Fibroblast of skin of left biceps (primary cell): ENCODE measurements at regions not wholly inside any gene's neighbourhood (a gene's known extent, or its start where the extent isn't known, plus 50 kb on each side); places are given as distances from the start of the nearest gene placed in this dataset.
"Not testable (repeated sequence)": the region's sequence is repeated elsewhere in the genome, so short reads cannot be mapped to it uniquely, and the experiment has no call there.

Source experiments
- DNase-seq, 2 experiments: peaks; one replicate each; pipeline ENCODE4 v3.0.0-alpha.2; 2013; ENCODE audit warnings: low read depth in 2 of 2

DNA sequence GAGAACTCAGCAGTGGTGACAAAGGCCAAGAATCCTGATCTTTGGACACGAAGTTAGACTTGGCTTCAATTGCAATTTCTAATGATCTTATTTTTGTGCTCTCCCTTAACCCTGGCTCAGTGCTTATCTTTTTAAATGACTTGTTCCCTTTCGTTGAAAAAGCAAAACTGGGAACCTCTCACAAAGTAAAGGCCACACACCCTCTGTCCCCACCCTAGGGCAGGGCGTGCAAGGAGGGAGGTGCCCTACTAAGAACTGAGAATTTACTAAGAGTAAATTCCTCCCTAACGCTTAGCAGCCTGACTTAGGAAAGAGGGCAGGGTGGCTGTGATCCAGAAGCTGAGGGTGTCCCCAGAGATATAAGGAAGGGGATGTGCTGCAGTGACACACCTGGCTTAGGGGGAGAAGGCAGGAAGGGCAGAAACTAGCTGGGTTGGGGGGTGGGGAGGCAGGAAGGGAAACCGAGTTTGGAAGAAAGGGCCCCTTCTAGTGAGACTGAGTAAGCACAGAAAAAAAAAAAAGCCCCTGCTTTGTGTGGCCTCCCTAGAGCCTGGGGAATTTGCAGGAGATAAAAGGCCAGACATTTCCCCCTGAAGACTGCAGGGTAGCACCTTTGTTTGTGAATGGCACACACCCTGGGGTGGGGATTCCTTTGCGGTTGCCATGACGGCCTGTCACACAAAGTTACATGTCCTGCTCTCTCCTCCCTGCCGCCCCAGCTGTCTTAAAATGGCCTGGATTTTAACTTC lies 435.1 kb downstream of the EFNB2 start:
- no peak for DNase-seq

- DNase-seq, result no peak
These were observed 435.7 kb downstream of the EFNB2 start for GRCh38 chr13:106099765-106100164.

GRCh38 chr13:106098778-106099177 lies 436.7 kb downstream of the EFNB2 start:
- no peak for DNase-seq

DNA sequence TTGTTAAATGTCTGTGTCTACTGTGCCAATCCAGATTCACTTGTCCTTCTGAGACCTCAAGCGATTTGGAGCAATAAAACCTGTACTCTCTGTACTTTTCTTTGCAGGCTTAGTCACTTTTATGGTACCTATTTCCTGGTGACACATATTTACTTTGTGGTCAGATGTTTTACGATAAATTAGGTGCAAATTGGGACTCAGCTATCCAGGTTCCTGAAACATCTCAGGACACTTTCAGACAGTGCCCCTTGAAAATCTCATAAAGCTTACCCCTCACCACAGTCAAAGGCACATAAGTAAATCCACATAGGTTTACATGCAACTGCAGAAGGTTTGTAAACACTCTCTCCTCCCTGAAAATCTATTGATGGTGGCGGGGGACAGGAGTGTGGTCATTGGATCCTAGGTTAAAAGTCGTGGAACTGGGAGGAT lies 438.8 kb downstream of the EFNB2 start:
- no peak for DNase-seq

- no peak for DNase-seq
These were observed 439.5 kb downstream of the EFNB2 start for GRCh38 chr13:106095919-106096318.

DNA sequence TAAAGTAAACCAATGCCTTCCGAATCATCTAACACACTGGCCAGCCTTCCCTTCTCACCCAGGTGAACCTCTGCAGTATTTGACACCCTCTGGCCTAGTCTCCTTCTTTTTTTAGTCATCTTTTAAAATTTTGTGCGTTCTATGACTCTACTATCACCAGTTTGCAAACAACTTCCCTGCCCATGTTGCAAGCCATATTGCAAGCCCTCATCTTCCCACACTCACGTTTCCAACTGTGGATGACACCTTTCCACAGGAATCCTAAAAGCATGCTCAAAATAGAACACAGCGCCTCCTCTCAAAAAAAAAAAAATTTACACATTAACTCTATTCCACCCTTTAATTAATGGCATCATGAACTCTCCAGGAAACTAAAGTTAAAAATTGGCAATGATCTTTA lies 440.1 kb downstream of the EFNB2 start:
- DNase-seq, result no peak

DNA sequence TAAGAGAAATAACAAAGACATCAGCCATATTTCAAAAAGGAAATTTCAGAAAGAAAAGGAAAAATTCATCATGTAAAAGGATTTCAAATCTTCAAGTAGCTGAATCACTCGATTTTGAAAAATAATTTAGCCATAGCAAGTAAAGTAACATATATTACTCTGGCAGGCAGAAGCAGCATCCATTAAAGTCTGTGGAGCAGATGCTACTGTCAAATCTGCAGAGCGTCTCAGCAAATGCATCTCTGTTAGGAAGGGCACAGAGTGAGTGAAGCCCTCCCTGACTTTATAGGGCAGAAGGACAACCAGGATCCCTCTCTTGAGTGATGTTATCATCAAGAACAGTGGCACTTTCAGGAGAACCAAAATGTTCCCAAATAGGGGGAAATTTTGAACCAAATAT lies 445.5 kb downstream of the EFNB2 start:
- no peak for DNase-seq

DNA sequence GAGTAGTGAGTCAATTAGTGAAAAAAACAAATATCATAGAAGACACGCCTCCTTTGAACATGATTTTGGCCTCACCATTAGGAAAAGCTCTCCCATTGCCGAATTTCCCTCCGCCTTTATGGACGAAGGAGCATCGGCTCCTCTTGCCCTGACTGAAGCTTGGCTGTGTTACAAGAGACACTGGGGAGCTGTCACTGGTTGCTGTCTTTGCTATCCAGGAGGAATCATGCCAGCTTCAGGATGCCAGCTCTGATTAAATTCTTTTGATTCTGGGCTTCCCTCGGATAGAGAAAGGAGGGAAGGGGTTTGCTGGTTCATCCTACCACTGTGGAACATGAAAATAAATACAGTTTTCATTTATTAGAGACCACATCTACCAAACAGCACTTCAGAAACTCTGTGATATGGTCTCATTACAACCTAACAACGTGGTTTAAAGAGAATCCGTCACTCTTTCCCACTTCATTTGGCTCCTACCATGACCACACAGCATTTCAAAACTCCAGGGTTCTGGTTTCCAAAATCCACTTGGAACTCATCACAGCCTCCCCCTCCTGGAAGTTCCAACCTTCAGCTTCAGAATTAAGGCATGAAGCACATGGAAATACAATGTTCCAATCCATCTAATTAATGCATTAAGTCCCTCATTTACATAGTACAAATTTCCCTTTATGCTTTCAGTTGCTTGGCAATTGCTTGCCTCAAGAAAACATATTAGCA lies 446.0 kb downstream of the EFNB2 start:
- DNase-seq, result no peak

DNA sequence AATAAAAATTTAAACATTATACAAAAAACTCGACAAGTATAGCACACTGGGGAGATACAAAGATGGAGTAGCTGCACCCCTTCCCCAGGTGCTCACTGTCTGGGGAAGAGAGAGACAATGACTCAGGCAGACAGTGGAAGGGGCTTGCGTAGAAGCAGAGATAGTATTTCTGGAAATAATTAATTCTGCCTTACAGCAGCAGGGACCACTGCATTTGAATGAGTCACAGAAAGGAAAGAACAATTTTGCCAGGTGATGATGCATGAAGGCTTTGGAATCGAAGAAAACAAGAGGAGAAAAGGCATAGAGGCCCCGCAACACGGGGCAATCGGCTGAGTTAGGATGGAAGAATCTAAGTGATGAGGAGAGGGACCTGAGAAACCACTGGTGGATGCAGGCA lies 447.4 kb downstream of the EFNB2 start:
- DNase-seq, result no peak

DNA sequence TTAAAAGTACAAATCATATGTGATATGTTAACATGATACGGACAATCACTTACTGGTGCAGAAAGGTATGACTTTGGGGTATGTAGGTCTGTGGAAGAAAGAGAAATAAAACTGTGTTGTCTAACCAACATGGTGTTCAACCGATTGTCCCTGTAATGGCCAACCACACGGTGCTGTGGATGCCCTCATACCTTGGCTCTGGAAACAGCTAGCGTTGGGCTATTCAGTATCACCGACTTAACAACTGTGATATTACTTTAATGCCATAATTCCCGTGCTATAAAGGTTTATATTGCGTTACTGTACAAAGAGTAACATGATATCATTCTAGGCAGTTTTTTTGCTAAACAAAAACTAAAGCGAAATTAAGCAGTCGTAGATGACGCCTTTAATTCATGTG lies 448.3 kb downstream of the EFNB2 start:
- DNase-seq, result no peak

DNA sequence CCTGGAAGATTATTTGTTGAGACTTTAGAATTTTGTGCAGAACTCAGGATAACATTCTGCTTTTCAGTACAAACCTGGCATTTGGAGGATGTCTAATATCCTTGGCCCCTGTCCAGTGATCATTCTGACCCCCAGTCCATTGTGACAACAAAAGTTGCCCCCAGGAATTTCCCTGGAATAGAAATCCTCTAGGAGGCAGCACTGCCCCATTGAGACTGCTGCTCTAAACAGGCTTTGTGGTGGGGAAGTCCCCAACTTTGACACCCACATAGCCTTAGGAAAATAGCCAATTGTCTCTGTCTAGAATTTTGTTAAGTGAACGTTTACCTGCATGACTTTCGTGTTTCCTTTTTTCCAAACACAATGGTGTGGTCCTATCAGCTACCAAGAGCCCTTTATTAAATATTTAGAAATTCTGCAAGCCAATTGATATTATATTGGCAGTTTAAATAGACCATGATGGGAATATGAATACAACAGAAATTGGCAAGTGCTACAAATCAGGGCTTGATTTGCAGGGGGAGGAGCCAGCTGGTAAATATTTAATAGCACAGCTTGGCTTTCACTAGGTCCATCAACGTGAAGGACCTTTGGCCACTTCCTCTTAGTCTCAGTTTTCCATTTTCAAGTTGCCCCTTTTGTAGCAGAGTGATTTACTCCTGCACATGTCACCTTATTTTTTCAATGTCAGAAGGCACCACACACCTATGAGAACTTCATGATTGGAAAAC lies 451.7 kb downstream of the EFNB2 start:
- DNase-seq, result no peak

GRCh38 chr13:106081221-106081620 lies 454.2 kb downstream of the EFNB2 start:
- not testable (repeated sequence) for DNase-seq

DNA sequence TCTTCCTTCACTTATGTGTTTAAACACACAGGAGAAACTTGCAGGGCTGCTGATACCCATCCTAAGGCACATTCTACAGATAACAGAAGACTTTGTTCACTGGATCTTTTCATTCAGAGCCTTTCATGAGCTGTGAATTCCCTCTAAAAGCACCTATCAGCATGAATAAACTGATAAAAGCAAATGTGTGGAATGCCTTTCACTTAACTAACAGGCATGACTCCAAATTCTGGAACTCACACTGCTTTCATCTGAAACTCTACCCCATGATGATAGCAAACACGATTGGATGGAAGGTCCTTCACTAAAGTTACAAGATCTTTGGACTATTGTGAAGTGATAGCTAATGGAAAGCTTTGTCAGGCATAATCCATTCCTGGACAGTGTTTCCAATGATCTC lies 457.3 kb downstream of the EFNB2 start:
- DNase-seq, result no peak

GRCh38 chr13:106077017-106077416 lies 458.4 kb downstream of the EFNB2 start:
- DNase-seq, result no peak

- no peak for DNase-seq
These were observed 463.4 kb downstream of the EFNB2 start for GRCh38 chr13:106072014-106072413.

GRCh38 chr13:106063591-106064313 lies 471.7 kb downstream of the EFNB2 start:
- peak; percentile 46 to 50 for DNase-seq

DNA sequence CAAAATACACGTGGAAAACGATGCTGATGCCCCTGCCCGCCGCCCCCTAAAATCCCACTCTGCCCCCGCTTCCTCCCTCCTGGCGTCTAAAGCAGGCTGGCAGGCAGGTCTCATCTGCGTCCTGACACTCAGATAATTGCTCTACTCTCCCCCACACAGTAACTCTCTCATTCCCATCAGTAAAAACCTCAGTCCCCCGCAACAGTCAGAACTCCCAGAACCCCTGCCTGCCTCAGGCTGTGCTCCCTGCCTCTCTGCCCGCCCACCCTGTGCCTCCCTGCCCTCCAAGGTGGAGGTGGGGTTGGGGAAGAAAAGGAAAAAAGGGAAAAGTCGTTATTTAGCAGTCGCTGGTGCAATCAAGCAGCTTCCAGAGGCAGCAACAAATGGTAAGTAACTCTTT lies 473.7 kb downstream of the EFNB2 start:
- no peak for DNase-seq

DNA sequence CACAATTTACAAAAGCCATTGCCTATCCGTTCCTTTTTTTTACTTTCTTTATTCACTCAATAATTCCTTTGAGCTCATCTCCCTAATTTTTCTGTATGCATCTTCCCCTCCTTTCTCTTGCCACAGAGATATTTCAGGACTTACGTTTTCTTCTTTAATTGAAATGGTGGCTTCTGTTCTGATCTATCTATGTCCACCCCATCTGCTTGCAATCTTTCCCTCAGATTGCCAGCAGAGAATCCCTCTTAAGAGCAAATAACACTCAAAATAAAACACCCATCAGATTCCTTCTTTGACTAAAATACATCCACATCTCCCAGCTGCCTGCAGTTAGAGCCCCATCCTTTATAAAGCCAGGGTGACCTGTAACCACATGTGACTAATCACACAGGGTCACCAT lies 478.6 kb downstream of the EFNB2 start:
- no peak for DNase-seq

- no peak for DNase-seq
These were observed 483.2 kb downstream of the EFNB2 start for GRCh38 chr13:106052200-106052767.

GRCh38 chr13:106049171-106049570 lies 486.3 kb downstream of the EFNB2 start:
- DNase-seq, result no peak

DNA sequence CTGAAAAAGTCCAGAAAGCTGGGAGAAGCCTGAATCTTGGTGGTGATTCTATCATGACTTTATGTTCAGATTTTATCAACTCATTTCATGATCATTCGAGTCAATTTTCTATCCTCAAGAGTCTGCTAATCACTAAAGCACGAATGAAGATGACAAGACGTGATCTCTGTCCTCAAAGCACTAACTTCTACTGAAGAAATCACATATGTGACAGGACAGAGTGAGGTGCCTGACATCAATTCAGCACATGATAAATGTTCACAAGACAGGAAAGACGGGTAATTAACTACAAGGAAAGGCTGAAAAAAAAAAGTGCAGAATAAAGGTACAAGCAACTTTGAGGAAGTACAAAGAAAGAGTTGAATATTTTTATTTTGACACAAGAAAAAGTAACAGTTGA lies 487.1 kb downstream of the EFNB2 start:
- no peak for DNase-seq

DNA sequence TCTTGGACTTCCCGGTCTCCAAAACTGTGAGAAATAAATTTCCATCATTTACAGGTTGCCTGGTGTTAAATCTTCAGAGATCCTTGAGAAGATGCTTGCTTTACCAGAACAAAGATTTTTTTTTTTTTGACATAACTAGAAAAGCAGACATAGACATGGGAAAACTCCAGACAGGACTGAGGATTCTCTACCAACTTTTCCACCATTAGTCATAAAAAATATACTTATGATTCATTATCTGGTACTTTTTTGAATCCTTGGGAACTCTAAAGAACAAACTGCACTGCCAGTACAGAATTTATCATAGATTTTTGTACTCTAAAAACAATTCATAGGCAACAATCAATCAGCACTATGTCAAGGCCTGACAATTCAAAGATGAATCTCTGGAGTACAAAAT lies 487.6 kb downstream of the EFNB2 start:
- DNase-seq, result no peak
